ENCODE measurements at regions not wholly inside any gene's neighbourhood (a gene's known extent, or its start where the extent isn't known, plus 50 kb on each side); places are given as distances from the start of the nearest gene placed in this dataset.

- TF ChIP-seq PPARA (CRISPR knock-in tag; IDR thresholded peaks at IDR 0.05; ENCODE audit: borderline replicate concordance) = no peak
- TF ChIP-seq SNAI2 (CRISPR knock-in tag; IDR thresholded peaks at IDR 0.05) = no peak
- no peak for TF ChIP-seq ZNF70 (CRISPR knock-in tag; IDR thresholded peaks at IDR 0.05)
- no peak for TF ChIP-seq TSHZ2 (CRISPR knock-in tag; IDR thresholded peaks at IDR 0.05)
- no peak for TF ChIP-seq TOX (CRISPR knock-in tag; IDR thresholded peaks at IDR 0.05; ENCODE audit: borderline replicate concordance)
- no peak for TF ChIP-seq TCF4 (CRISPR knock-in tag; IDR thresholded peaks at IDR 0.05; ENCODE audit: borderline replicate concordance)
- TF ChIP-seq POU6F1 (CRISPR knock-in tag; IDR thresholded peaks at IDR 0.05; ENCODE audit: borderline replicate concordance, low read depth) = no peak
- no peak for ATAC-seq
Measured at GRCh38 chr2:2850218-2850755, 519.2 kb upstream of the MYT1L start.

GRCh38 chr2:2849464-2850217, 518.6 kb upstream of the MYT1L start:
- ATAC-seq = no peak; the same call in 2 of the 3 replicates
- TF ChIP-seq TSHZ2 (CRISPR knock-in tag; IDR thresholded peaks at IDR 0.05) = no peak
- TF ChIP-seq TCF4 (CRISPR knock-in tag; IDR thresholded peaks at IDR 0.05; ENCODE audit: borderline replicate concordance) = 0 out of 2 replicates have a peak, but pooled peaks have one; percentile 22

GRCh38 chr2:2848621-2849333, 517.7 kb upstream of the MYT1L start:
- ATAC-seq = peak; percentile 10; the same call in 1 of the 3 replicates
- TF ChIP-seq ZNF70 (CRISPR knock-in tag; IDR thresholded peaks at IDR 0.05) (no peak), CREB5 (CRISPR knock-in tag; IDR thresholded peaks at IDR 0.05; ENCODE audit: low read depth) (no peak), ESRRG (CRISPR knock-in tag; IDR thresholded peaks at IDR 0.05) (no peak), RARB (CRISPR knock-in tag; IDR thresholded peaks at IDR 0.05) (no peak), ZNF565 (CRISPR knock-in tag; conservative IDR thresholded peaks at IDR 0.05; ENCODE audit: low read depth) (no peak)

- no peak for ATAC-seq
- TF ChIP-seq TOX (CRISPR knock-in tag; IDR thresholded peaks at IDR 0.05; ENCODE audit: borderline replicate concordance) = no peak
- TF ChIP-seq ZNF70 (CRISPR knock-in tag; IDR thresholded peaks at IDR 0.05) = no peak
- TF ChIP-seq RARB (CRISPR knock-in tag; IDR thresholded peaks at IDR 0.05) = no peak
- TF ChIP-seq BACH2 (CRISPR knock-in tag; IDR thresholded peaks at IDR 0.05; ENCODE audit: borderline replicate concordance) = no peak
- no peak for TF ChIP-seq GLIS3 (CRISPR knock-in tag; IDR thresholded peaks at IDR 0.05)
- TF ChIP-seq ZNF565 (CRISPR knock-in tag; conservative IDR thresholded peaks at IDR 0.05; ENCODE audit: low read depth) = no peak
- no peak for TF ChIP-seq CREB5 (CRISPR knock-in tag; IDR thresholded peaks at IDR 0.05; ENCODE audit: low read depth)
- no peak for TF ChIP-seq ZFP3 (CRISPR knock-in tag; IDR thresholded peaks at IDR 0.05)
- TF ChIP-seq SNAI2 (CRISPR knock-in tag; IDR thresholded peaks at IDR 0.05) = no peak
- no peak for TF ChIP-seq TSHZ2 (CRISPR knock-in tag; IDR thresholded peaks at IDR 0.05)
- TF ChIP-seq ZNF8 (CRISPR knock-in tag; IDR thresholded peaks at IDR 0.05) = no peak
- TF ChIP-seq PATZ1 (CRISPR knock-in tag; IDR thresholded peaks at IDR 0.05; ENCODE audit: borderline replicate concordance) = no peak
- no peak for TF ChIP-seq CSDC2 (CRISPR knock-in tag; IDR thresholded peaks at IDR 0.05)
Measured at GRCh38 chr2:2848198-2848597, 517.1 kb upstream of the MYT1L start.

Measured in SK-N-SH treated with all-trans-retinoic acid at 6 μM for 48 hours (cell line).